HCT116 (cell line): ENCODE measurements at regions not wholly inside any gene's neighbourhood (a gene's known extent, or its start where the extent isn't known, plus 50 kb on each side); places are given as distances from the start of the nearest gene placed in this dataset.

ENCODE experiments used
- ATAC-seq: fragments of 200-7000 bp; cut with Tn5 transposase; 2 replicates; pipeline ENCODE4 v1.9.1; 2020; ENCODE audit warnings: mild to moderate bottlenecking, moderate library complexity
- BruUV-seq: library from RNA; stranded (reverse); fragments of 400-500 nt; replicated peaks from 2 replicates; lab custom pipeline; 2021; lab: Mats Ljungman, UMichigan
- CTCF ChIA-PET: fragments of 300-600 bp; sonication (Branson Sonifier 250); formaldehyde crosslinking; loops from one replicate; lab custom pipeline; 2021; ENCODE audit warnings: antibody characterized with exemption; lab: Charles Lee
- POLR2A ChIA-PET: fragments of 300-600, 350-600 bp; sonication (Branson Sonifier 250); formaldehyde crosslinking; loops from one replicate; lab custom pipeline; 2021; ENCODE audit warnings: antibody characterized with exemption; lab: Charles Lee
- RAD21 ChIA-PET, 2 experiments: fragments of 300-600 bp; sonication (Branson Sonifier 250); formaldehyde crosslinking; loops; one replicate each; lab custom pipeline; 2023; ENCODE audit warnings: low total read pairs in 2 of 2; ENCODE audit not compliant: uncharacterized antibody in 2 of 2, unreplicated experiment in 2 of 2, low non-redundant PET in 1 of 2; lab: Charles Lee
- DNase-seq: peaks from one replicate; pipeline ENCODE4 v3.0.0-alpha.2; 2010; ENCODE audit warnings: low read depth, low spot score
- H2AFZ ChIP-seq: fragments of 200-600 bp; shearing (Covaris generic), sonication (generic); 2 replicates; pipeline ENCODE4 v1.6.1; 2017; ENCODE audit warnings: low read depth, mixed run types, mixed read lengths, antibody characterized with exemption, low read length; ENCODE audit not compliant: poor library complexity, severe bottlenecking
- H3K27ac ChIP-seq: 2 replicates; pipeline ENCODE4 v1.5.1; 2012; ENCODE audit warnings: low read depth, low read length
- H3K27me3 ChIP-seq: fragments of 200-600 bp; sonication (generic); 2 replicates; pipeline ENCODE4 v1.6.1; 2016; ENCODE audit warnings: mixed run types, low read length, mixed read lengths; ENCODE audit not compliant: insufficient read depth
- H3K36me3 ChIP-seq, 2 experiments: fragments of 200-500 bp in 1 of 2; fragments of 200-600 bp in 1 of 2; sonication (Bioruptor generic) in 1 of 2; sonication (generic) in 1 of 2; 2 replicates each; pipeline versions ENCODE4 v1.5.1 to v1.6.1; 2014 to 2016; ENCODE audit warnings: low read length in 2 of 2, inconsistent platforms in 1 of 2, mixed read lengths in 1 of 2, mixed run types in 1 of 2; ENCODE audit not compliant: insufficient read depth in 2 of 2, control insufficient read depth in 1 of 2
- H3K4me1 ChIP-seq, 2 experiments: fragments of 200-600 bp in 1 of 2; sonication (generic) in 1 of 2; 2 replicates each; pipeline versions ENCODE4 v1.5.1 to v1.6.1; 2012 to 2017; ENCODE audit warnings: low read length in 2 of 2, inconsistent platforms in 1 of 2, mild to moderate bottlenecking in 1 of 2, mixed read lengths in 1 of 2, mixed run types in 1 of 2, moderate library complexity in 1 of 2; ENCODE audit not compliant: insufficient read depth in 2 of 2, control insufficient read depth in 1 of 2
- H3K4me2 ChIP-seq: fragments of 200-600 bp; sonication (generic); 2 replicates; pipeline ENCODE4 v1.6.1; 2017; ENCODE audit warnings: mixed run types, low read length, mixed read lengths
- H3K4me3 ChIP-seq, 2 experiments: fragments of 200-600 bp in 1 of 2; sonication (generic) in 1 of 2; replicated peaks in 1 of 2; 2 replicates each; pipeline ENCODE4 v1.5.1; 2011 to 2016; ENCODE audit warnings: low read length in 2 of 2, control low read depth in 1 of 2, low read depth in 1 of 2, mild to moderate bottlenecking in 1 of 2, mixed read lengths in 1 of 2, mixed run types in 1 of 2
- H3K79me2 ChIP-seq: fragments of 200-600 bp; sonication (generic); 2 replicates; pipeline ENCODE4 v1.6.1; 2017; ENCODE audit warnings: mild to moderate bottlenecking, mixed run types, low read length, moderate library complexity, mixed read lengths; ENCODE audit not compliant: insufficient read depth
- H3K9ac ChIP-seq: fragments of 200-600 bp; sonication (generic); 2 replicates; pipeline ENCODE4 v1.6.1; 2016; ENCODE audit warnings: low read length, mixed read lengths
- H3K9me2 ChIP-seq: fragments of 200-600 bp; sonication (generic), shearing (Covaris generic); 2 replicates; pipeline ENCODE4 v1.6.1; 2017; ENCODE audit warnings: mixed run types, mild to moderate bottlenecking, moderate library complexity; ENCODE audit not compliant: insufficient read depth
- H3K9me3 ChIP-seq, 2 experiments: fragments of 200-500 bp in 1 of 2; fragments of 200-600 bp in 1 of 2; sonication (Bioruptor generic) in 1 of 2; sonication (generic) in 1 of 2; 2 replicates each; pipeline ENCODE4 v1.6.1; 2014 to 2017; ENCODE audit warnings: low read length in 2 of 2, mixed read lengths in 2 of 2, inconsistent platforms in 1 of 2, low read depth in 1 of 2, mild to moderate bottlenecking in 1 of 2, mixed run types in 1 of 2, moderate library complexity in 1 of 2; ENCODE audit not compliant: control insufficient read depth in 1 of 2, insufficient read depth in 1 of 2
- H4K20me1 ChIP-seq: fragments of 200-600 bp; sonication (generic), shearing (Covaris generic); 2 replicates; pipeline ENCODE4 v1.6.1; 2017; ENCODE audit warnings: mixed run types, mild to moderate bottlenecking, moderate library complexity; ENCODE audit not compliant: insufficient read depth
- CBX3 ChIP-seq: IDR thresholded peaks from 2 replicates; pipeline ENCODE4 v1.6.1; 2012; ENCODE audit warnings: low read depth
- CEBPB ChIP-seq: IDR thresholded peaks from 2 replicates; pipeline ENCODE4 v1.6.1; 2012; ENCODE audit warnings: low read depth
- ELF1 ChIP-seq: IDR thresholded peaks from 2 replicates; pipeline ENCODE4 v1.6.1; 2012; ENCODE audit warnings: low read depth, borderline replicate concordance
- EZH2 ChIP-seq: fragments of 200-600 bp; sonication (generic); IDR thresholded peaks from 2 replicates; pipeline ENCODE4 v1.6.1; 2017; ENCODE audit warnings: antibody characterized with exemption, mixed run types
- FOSL1 ChIP-seq: IDR thresholded peaks from 2 replicates; pipeline ENCODE4 v1.6.1; 2012; ENCODE audit warnings: low read depth
- POLR2A ChIP-seq: IDR thresholded peaks from 2 replicates; pipeline ENCODE4 v1.7.0; 2011; ENCODE audit warnings: borderline replicate concordance; ENCODE audit not compliant: insufficient read depth, insufficient read length; ENCODE audit errors: extremely low read depth
- POLR2AphosphoS5 ChIP-seq: IDR thresholded peaks from 2 replicates; pipeline ENCODE4 v1.6.1; 2011; ENCODE audit warnings: mild to moderate bottlenecking, low read depth, low read length, moderate library complexity
- RAD21 ChIP-seq: IDR thresholded peaks from 2 replicates; pipeline ENCODE4 v1.6.1; 2012; ENCODE audit warnings: low read depth, mild to moderate bottlenecking
- SIN3A ChIP-seq: IDR thresholded peaks from 2 replicates; pipeline ENCODE4 v1.6.1; 2012; ENCODE audit warnings: low read depth
- SRF ChIP-seq: IDR thresholded peaks from 2 replicates; pipeline ENCODE4 v1.6.1; 2012; ENCODE audit warnings: low read depth
- ZNF274 ChIP-seq: fragments of 200-500 bp; sonication (Bioruptor generic); IDR thresholded peaks from 2 replicates; pipeline ENCODE4 v1.6.1; 2014; ENCODE audit warnings: mild to moderate bottlenecking, low read depth, low read length, inconsistent platforms
- intact Hi-C: fragments of 100-400 bp; cut with micrococcal nuclease; formaldehyde crosslinking; loops from 2 replicates; pipeline ENCODE4 v1.10.0; 2022
- TF ChIP-seq, protein P1 (sequence below): IDR thresholded peaks from 2 replicates; pipeline ENCODE4 v1.6.1; 2012
- TF ChIP-seq, protein P2 (sequence below): IDR thresholded peaks from 2 replicates; pipeline ENCODE4 v1.6.1; 2012
- TF ChIP-seq, protein P3 (sequence below): IDR thresholded peaks from 2 replicates; pipeline ENCODE4 v1.6.1; 2012; ENCODE audit warnings: low read depth

DNA sequence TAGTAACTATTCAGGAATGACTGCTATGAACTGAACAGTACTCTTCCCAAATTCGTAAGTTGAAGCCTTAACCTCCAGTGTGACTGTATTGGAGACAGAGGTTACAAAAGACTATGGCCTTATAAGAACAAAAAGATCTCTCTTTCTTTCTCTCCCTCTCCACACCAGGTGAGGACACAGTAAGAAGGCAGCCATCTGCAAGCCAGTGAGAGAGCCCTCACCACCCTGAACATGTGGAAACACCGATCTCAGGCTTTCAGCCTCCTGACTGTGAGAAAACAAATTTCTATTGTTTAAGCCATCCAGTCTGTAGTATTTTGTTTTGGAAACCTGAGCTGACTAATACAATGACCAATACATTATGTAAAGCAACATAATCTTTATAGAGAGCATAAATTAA, 888.9 kb downstream of the SLITRK1 start:
- intact Hi-C loops: loop anchor here (10.0 kb wide), 1 partner anchor 201 kb away; no protein-coding TSS in a partner anchor
- no peak for ATAC-seq

DNA sequence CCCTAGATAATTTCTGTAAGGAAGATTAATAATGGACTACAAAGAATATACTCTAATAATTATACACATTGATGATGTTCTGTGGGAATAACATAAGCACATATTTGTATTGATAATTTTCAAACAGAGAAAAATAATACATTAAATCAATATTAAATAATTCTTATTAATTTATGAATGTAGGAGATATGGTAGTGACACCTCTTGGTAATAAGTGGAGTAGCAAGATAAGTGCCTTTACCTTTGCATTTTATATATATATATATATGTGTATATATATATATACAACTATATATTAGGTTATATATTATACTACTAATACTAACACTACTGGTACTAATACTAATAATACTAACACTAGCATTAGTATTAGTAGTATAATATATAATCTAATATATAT, 905.8 kb downstream of the SLITRK1 start:
- BruUV-seq: no TSS peak
- peaks cover 0 to 10% of the 10 kb centered on the region in 2 experiments; a peak in 1 of 4 replicates for H3K9me3 ChIP-seq
- no peaks in the 10 kb centered on the region for H3K79me2 ChIP-seq
- H3K4me2 ChIP-seq: no peak overlapping the region
- H3K36me3 ChIP-seq: no peaks in the 10 kb centered on the region
- no peak overlapping the region for H2AFZ ChIP-seq
- TF ChIP-seq SRF (no peak), SIN3A (no peak), FOSL1 (no peak), ELF1 (no peak), CEBPB (no peak), EZH2 (no peak), POLR2AphosphoS5 (no peak), CBX3 (no peak), ZNF274 (no peak)
- TF ChIP-seq, protein P1, sequence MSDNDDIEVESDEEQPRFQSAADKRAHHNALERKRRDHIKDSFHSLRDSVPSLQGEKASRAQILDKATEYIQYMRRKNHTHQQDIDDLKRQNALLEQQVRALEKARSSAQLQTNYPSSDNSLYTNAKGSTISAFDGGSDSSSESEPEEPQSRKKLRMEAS: no peak
- TF ChIP-seq, protein P2, sequence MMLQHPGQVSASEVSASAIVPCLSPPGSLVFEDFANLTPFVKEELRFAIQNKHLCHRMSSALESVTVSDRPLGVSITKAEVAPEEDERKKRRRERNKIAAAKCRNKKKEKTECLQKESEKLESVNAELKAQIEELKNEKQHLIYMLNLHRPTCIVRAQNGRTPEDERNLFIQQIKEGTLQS: no peak
- TF ChIP-seq, protein P3, sequence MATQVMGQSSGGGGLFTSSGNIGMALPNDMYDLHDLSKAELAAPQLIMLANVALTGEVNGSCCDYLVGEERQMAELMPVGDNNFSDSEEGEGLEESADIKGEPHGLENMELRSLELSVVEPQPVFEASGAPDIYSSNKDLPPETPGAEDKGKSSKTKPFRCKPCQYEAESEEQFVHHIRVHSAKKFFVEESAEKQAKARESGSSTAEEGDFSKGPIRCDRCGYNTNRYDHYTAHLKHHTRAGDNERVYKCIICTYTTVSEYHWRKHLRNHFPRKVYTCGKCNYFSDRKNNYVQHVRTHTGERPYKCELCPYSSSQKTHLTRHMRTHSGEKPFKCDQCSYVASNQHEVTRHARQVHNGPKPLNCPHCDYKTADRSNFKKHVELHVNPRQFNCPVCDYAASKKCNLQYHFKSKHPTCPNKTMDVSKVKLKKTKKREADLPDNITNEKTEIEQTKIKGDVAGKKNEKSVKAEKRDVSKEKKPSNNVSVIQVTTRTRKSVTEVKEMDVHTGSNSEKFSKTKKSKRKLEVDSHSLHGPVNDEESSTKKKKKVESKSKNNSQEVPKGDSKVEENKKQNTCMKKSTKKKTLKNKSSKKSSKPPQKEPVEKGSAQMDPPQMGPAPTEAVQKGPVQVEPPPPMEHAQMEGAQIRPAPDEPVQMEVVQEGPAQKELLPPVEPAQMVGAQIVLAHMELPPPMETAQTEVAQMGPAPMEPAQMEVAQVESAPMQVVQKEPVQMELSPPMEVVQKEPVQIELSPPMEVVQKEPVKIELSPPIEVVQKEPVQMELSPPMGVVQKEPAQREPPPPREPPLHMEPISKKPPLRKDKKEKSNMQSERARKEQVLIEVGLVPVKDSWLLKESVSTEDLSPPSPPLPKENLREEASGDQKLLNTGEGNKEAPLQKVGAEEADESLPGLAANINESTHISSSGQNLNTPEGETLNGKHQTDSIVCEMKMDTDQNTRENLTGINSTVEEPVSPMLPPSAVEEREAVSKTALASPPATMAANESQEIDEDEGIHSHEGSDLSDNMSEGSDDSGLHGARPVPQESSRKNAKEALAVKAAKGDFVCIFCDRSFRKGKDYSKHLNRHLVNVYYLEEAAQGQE: no peak
- CTCF ChIA-PET: no interaction called here
- no peaks in the 10 kb centered on the region for H3K9me2 ChIP-seq
- ATAC-seq (no peak), DNase-seq (no peak)
- no peaks in the 10 kb centered on the region for H3K4me1 ChIP-seq
- RAD21 ChIA-PET: no interaction called here
- POLR2A ChIA-PET: no interaction called here
- no peak overlapping the region for H3K27ac ChIP-seq
- no peak overlapping the region for H3K4me3 ChIP-seq
- H3K27me3 ChIP-seq: no peaks in the 10 kb centered on the region
- intact Hi-C loops: no loop called here
- no peaks in the 10 kb centered on the region for H4K20me1 ChIP-seq
- no peak overlapping the region for H3K9ac ChIP-seq

More for the DNA sequence above, 888.9 kb downstream of the SLITRK1 start:
- Histone ChIP-seq H3K9ac (no peak overlapping the region), H3K36me3 (no peaks in the 10 kb centered on the region), H3K9me2 (no peaks in the 10 kb centered on the region), H3K4me1 (no peaks in the 10 kb centered on the region), H4K20me1 (no peaks in the 10 kb centered on the region), H3K9me3 (no peaks in the 10 kb centered on the region), H2AFZ (no peak overlapping the region), H3K4me3 (no peak overlapping the region), H3K27me3 (no peaks in the 10 kb centered on the region), H3K79me2 (no peaks in the 10 kb centered on the region), H3K4me2 (no peak overlapping the region), H3K27ac (no peak overlapping the region)
- ChIA-PET RAD21 (no interaction called here), POLR2A (no interaction called here), CTCF (no interaction called here)
- no TSS peak for BruUV-seq
- DNase-seq: no peak
- TF ChIP-seq CBX3: no peak
- no peak for TF ChIP-seq ZNF274
- no peak for TF ChIP-seq SRF
- no peak for TF ChIP-seq FOSL1
- no peak for TF ChIP-seq ELF1
- no peak for TF ChIP-seq POLR2A
- no peak for TF ChIP-seq POLR2AphosphoS5
- TF ChIP-seq RAD21: no peak
- no peak for TF ChIP-seq SIN3A
